Loucy (cell line): ENCODE measurements at regions not wholly inside any gene's neighbourhood (a gene's known extent, or its start where the extent isn't known, plus 50 kb on each side); places are given as distances from the start of the nearest gene placed in this dataset.

Experiments
- EZH2phosphoT487 ChIP-seq: fragments of 200-600 bp; IDR thresholded peaks from 2 replicates; pipeline ENCODE4 v1.6.1; 2018; ENCODE audit warnings: antibody characterized with exemption, mild to moderate bottlenecking, moderate library complexity, borderline replicate concordance
- TF ChIP-seq, protein P1 (sequence below): fragments of 200-600 bp; sonication (generic); conservative IDR thresholded peaks from 2 replicates; pipeline ENCODE4 v1.5.1; 2014; ENCODE audit warnings: mild to moderate bottlenecking, antibody characterized with exemption, low read length

DNA sequence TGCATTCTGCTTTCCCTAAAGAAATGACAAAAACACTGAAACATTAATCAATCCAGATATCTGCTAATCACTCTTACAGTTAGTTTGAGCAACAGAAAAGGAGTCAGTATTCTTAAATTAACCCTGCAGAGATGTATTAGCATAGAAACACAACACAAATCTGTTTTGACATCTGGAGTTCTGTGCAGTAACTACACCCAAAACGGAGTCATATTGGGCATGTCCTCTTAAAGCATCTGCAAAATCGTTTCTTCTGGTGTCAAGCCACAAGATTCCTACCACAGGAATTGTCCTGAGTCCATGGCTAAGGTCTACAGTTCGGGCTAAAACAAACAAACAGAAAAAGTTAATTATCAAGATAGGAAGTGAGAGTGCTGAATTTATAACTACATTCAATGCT is 332.1 kb upstream of the PKN2 start:
- TF ChIP-seq, protein P1, sequence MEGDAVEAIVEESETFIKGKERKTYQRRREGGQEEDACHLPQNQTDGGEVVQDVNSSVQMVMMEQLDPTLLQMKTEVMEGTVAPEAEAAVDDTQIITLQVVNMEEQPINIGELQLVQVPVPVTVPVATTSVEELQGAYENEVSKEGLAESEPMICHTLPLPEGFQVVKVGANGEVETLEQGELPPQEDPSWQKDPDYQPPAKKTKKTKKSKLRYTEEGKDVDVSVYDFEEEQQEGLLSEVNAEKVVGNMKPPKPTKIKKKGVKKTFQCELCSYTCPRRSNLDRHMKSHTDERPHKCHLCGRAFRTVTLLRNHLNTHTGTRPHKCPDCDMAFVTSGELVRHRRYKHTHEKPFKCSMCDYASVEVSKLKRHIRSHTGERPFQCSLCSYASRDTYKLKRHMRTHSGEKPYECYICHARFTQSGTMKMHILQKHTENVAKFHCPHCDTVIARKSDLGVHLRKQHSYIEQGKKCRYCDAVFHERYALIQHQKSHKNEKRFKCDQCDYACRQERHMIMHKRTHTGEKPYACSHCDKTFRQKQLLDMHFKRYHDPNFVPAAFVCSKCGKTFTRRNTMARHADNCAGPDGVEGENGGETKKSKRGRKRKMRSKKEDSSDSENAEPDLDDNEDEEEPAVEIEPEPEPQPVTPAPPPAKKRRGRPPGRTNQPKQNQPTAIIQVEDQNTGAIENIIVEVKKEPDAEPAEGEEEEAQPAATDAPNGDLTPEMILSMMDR, result no peak
- TF ChIP-seq EZH2phosphoT487, result no peak
